Small intestine (tissue), 7 donors: ENCODE measurements at regions not wholly inside any gene's neighbourhood (a gene's known extent, or its start where the extent isn't known, plus 50 kb on each side); places are given as distances from the start of the nearest gene placed in this dataset.
"Not testable (repeated sequence)": the region's sequence is repeated elsewhere in the genome, so short reads cannot be mapped to it uniquely, and the experiment has no call there.

Experiments
- DNase-seq, 2 donors: peaks; one replicate each; pipeline versions ENCODE4 v3.0.0 to v3.0.0-alpha.2; 2013
- FAIRE-seq: peaks from 2 replicates; lab custom pipeline; 2012; peaks lifted over from hg19 to GRCh38; lab: Jason Lieb, UNC
- H3K27ac ChIP-seq, 3 donors: one replicate each; pipeline ENCODE4 v1.5.1; 2013; ENCODE audit warnings: low read length in 2 of 3, mild to moderate bottlenecking in 2 of 3, control low read depth in 1 of 3, inconsistent platforms in 1 of 3, low read depth in 1 of 3, moderate library complexity in 1 of 3
- H3K27me3 ChIP-seq, 3 donors: one replicate each; pipeline ENCODE4 v1.6.1; 2013; ENCODE audit warnings: low read length in 3 of 3, inconsistent platforms in 1 of 3; ENCODE audit not compliant: control insufficient read depth in 3 of 3, insufficient read depth in 3 of 3
- H3K36me3 ChIP-seq, 3 donors: one replicate each; pipeline ENCODE4 v1.6.1; 2013; ENCODE audit warnings: low read length in 3 of 3, inconsistent platforms in 1 of 3, low read depth in 1 of 3, mild to moderate bottlenecking in 1 of 3, moderate library complexity in 1 of 3; ENCODE audit not compliant: control insufficient read depth in 3 of 3, insufficient read depth in 2 of 3
- H3K4me1 ChIP-seq, 3 donors: one replicate each; pipeline ENCODE4 v1.6.1; 2013; ENCODE audit warnings: low read length in 2 of 3, inconsistent platforms in 1 of 3, low read depth in 1 of 3, mild to moderate bottlenecking in 1 of 3, moderate library complexity in 1 of 3; ENCODE audit not compliant: control insufficient read depth in 3 of 3, insufficient read depth in 2 of 3
- H3K4me3 ChIP-seq, 3 donors: one replicate each; pipeline ENCODE4 v1.5.1; 2013; ENCODE audit warnings: low read length in 3 of 3, control low read depth in 1 of 3, inconsistent platforms in 1 of 3, low read depth in 1 of 3, mild to moderate bottlenecking in 1 of 3, moderate library complexity in 1 of 3
- H3K9me3 ChIP-seq, 2 donors: one replicate each; pipeline ENCODE4 v1.6.1; 2013; ENCODE audit warnings: low read depth in 1 of 2, low read length in 1 of 2; ENCODE audit not compliant: control insufficient read depth in 2 of 2, insufficient read depth in 1 of 2
- WGBS, 3 donors: extraction: QIAGEN DNeasy Blood & Tissue Kit; methylation state at CpG; one replicate each; pipeline ENCODE4 v1.1.7; 2013; 5-methylcytosine and 5-hydroxymethylcytosine counted together
- donor health status: healthy with polysubstance abuse.
- donor health status: control.
- donor health status: control.
- donor health status: Bipolar disorder and iron deficiency.
- donor health status: healthy.

DNA sequence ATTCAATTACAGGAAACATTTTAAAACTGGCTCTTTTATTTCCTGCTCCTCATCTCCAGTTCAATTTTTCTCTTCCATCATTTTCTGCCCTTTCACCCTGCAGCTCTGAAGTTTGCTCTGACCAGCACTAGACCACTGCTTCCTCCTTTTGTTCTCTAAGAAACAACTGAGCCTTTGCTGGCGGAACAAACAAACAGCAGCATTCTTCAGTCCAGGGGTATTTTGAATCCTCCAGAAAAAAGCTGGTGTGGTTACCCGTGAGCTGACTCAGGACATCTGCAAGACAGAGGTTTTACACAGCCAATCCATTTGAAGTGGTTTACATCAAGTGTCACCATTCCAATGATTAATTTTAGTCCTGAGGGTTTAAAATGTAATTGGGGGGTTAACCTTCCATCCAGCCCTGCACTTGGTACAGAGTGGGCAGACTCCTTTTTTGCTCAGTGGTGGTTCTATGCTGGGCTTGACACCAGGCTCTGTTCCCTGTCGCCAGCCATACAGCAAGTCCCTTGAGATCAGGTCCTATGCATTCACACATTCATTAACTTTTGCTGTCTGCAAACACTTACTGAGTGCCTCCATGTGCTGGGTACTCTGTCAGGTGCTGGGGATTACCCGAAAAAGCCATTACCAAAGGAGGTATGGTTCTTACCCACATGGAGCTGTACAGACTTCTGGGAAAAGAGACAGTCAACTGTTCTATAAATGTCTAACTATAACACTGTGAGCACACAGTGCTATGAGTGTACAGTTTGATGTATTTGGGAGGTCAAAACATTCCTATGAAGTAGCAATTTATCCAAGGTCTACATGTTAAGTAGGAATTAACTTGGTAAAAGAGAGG lies 909.4 kb upstream of the GYPC start:
- 67 to 84% (median 68%) methylated on average over 4 of the region's 4 CpGs for WGBS, 3 donors

DNA sequence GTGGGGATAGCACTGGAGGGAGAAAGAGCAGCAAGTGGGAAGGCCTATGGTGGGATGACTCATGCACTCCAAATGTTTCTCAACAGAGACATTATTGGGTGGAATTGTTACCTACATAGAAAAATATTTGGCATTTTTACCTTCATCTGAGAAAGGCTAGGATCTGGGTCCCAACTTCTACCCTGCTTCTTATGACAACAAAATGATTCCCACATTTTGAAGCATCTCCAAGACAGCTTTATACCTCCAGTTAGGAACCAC lies 908.9 kb upstream of the GYPC start:
- Histone ChIP-seq H3K27me3 (no peaks in the 10 kb centered on the region), H3K4me3 (no peak overlapping the region), H3K36me3 (no peaks in the 10 kb centered on the region), H3K4me1 (no peaks in the 10 kb centered on the region), H3K9me3 (peaks cover 0 to 3% of the 10 kb centered on the region in 2 donors), H3K27ac (no peak overlapping the region)
- DNase-seq (no peak), FAIRE-seq (no peak)

More for the DNA sequence above, 909.4 kb upstream of the GYPC start:
- Histone ChIP-seq H3K9me3 (no peaks in the 10 kb centered on the region), H3K27ac (no peak overlapping the region), H3K4me1 (no peaks in the 10 kb centered on the region), H3K36me3 (no peaks in the 10 kb centered on the region), H3K27me3 (no peaks in the 10 kb centered on the region), H3K4me3 (no peak overlapping the region)
- FAIRE-seq (no peak), DNase-seq (no peak)

DNA sequence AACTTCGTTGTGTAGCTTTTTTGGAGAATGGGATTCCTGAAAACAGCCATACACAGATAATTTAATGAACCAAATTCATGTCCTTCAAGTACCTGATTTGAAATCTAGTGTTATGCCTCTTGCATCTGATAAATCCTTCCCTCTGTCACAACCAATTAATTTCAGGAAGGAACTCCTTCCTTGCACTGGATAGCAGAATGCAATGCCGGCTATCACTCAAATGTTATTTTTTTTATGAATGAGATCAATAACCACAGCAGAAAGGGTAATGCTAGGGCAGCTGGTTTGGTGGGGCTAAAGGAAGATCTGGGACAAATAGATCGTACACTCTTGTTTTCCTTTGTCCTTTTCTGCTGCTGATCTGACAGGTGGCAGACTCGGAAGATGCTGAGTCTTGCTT lies 899.5 kb upstream of the GYPC start:
- 64 to 74% (median 66%) methylated on average over 4 of the region's 4 CpGs for WGBS, 3 donors
- FAIRE-seq = no peak

DNA sequence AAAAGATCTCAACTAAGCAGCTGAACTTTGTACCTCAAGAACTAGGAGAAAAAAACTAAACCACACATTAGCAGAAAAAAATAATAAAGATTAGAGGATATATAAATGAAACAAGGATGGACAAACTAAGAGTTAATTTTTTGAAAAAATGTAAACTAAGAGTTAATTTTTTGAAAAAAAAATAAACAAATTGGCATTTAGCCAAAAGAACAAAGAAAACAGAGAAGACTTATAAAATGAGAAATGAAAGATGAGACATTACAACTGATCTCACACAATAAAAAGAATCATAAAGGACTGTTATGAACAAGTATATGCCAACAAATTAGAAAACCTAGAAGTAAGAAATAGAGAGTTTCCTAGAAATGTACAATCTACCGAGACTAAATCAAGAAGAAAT lies 859.2 kb upstream of the GYPC start:
- Histone ChIP-seq H3K9me3 (peaks cover 0 to 3% of the 10 kb centered on the region in 2 donors), H3K36me3 (no peaks in the 10 kb centered on the region), H3K4me1 (no peaks in the 10 kb centered on the region), H3K27me3 (no peaks in the 10 kb centered on the region), H3K4me3 (no peak overlapping the region), H3K27ac (no peak overlapping the region)
- DNase-seq (no peak), FAIRE-seq (peak; percentile 19)
- WGBS, 3 donors = 77 to 91% (median 86%) methylated on average over 1 of the region's 1 CpG

More for the DNA sequence above, 899.5 kb upstream of the GYPC start:
- Histone ChIP-seq H3K4me3 (no peak overlapping the region), H3K36me3 (no peaks in the 10 kb centered on the region), H3K27me3 (no peaks in the 10 kb centered on the region), H3K27ac (no peak overlapping the region), H3K4me1 (no peaks in the 10 kb centered on the region), H3K9me3 (peaks cover 0 to 3% of the 10 kb centered on the region in 2 donors)
- DNase-seq = no peak

DNA sequence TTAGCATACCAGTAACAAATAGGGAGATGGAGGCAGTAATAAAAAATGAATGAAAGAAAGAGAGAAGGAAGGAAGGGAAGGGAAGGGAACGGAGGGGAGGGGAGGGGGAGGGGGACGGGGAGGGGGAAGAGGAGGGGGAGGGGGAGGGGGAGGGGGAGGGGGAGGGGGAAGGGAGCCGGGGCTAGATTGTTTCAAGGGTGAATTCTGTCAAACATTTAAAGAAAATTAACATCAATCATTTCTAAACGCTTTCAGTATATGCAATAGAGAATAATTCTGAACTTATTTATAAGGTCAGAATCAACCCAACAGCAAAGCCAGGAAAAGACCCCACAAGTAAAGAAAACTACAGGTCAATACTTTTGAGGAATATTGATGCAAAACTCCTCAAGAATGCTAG lies 858.8 kb upstream of the GYPC start:
- H3K4me3 ChIP-seq = no peak overlapping the region
- no peaks in the 10 kb centered on the region for H3K36me3 ChIP-seq
- H3K4me1 ChIP-seq = no peaks in the 10 kb centered on the region
- DNase-seq (no peak), FAIRE-seq (no peak)
- H3K27ac ChIP-seq = no peak overlapping the region
- WGBS, 3 donors = 66 to 75% (median 75%) methylated on average over 2 of the region's 4 CpGs
- H3K27me3 ChIP-seq = no peaks in the 10 kb centered on the region
- H3K9me3 ChIP-seq = peaks cover 0 to 3% of the 10 kb centered on the region in 2 donors

DNA sequence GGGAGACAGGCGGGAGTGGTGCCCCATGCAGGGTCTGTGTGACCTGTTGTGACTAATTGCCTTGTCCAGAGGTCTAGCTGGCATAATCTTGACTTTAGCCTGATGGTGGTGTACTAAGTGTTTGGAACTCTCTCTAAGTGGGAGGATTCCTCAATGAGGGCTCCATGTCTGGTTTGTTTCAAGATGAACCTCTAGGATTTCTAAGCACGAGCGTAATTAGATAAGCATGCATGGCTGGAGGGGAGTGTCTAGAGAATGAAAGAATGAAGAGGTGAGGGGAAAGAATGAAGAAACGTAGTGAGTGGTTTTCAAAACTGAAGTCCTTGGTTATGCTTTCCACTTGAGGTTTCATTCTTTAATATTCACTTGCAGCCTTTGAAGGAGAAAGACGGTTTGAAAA lies 833.2 kb upstream of the GYPC start:
- WGBS, 3 donors = 76 to 84% (median 83%) methylated on average over 5 of the region's 5 CpGs
- Histone ChIP-seq H3K27ac (no peak overlapping the region), H3K9me3 (peaks cover 0 to 2% of the 10 kb centered on the region in 2 donors), H3K27me3 (no peaks in the 10 kb centered on the region), H3K4me1 (no peaks in the 10 kb centered on the region), H3K36me3 (no peaks in the 10 kb centered on the region), H3K4me3 (no peak overlapping the region)
- FAIRE-seq (no peak), DNase-seq (no peak)

DNA sequence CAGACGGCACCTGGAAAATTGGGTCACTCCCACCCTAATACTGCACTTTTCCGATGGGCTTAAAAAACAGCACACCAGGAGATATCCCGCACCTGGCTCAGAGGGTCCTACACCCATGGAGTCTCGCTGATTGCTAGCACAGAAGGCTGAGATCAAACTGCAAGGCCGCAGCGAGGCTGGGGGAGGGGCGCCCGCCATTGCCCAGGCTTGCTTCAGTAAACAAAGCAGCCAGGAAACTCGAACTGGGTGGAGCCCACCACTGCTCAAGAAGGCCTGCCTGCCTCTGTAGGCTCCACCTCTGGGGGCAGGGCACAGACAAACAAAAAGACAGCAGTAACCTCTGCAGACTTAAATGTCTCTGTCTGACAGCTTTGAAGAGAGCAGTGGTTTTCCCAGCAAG lies 830.2 kb upstream of the GYPC start:
- 80 to 81% (median 80%) methylated on average over 9 of the region's 9 CpGs for WGBS, 3 donors
- not testable (repeated sequence) for FAIRE-seq, H3K4me3 ChIP-seq, H3K9me3 ChIP-seq, DNase-seq, H3K4me1 ChIP-seq, H3K27ac ChIP-seq, H3K27me3 ChIP-seq, H3K36me3 ChIP-seq

DNA sequence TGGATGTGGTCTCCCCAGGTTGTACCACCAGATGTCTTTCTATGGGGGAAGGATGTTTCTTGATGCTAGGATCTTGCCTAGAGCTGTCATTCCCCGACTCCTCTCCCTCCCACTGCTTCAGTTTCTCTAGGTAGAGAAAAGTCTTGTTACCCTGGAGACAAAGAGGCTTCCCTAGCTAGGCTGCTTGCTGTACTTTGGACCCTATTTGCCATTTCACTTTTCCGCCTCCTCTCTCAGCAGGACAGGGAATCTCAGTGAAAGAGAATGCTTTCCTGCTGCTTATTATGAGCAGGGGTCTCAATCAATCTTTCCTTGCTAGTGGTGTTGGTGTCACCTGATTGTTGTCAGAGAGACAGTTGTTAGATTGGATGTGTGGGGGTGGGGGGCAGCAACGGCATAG lies 818.8 kb upstream of the GYPC start:
- Histone ChIP-seq H3K27me3 (no peaks in the 10 kb centered on the region), H3K9me3 (no peaks in the 10 kb centered on the region), H3K36me3 (no peaks in the 10 kb centered on the region), H3K27ac (no peak overlapping the region), H3K4me1 (no peaks in the 10 kb centered on the region), H3K4me3 (no peak overlapping the region)
- WGBS, 3 donors = 14 to 38% (median 26%) methylated on average over 3 of the region's 3 CpGs
- FAIRE-seq = no peak
- DNase-seq = peak; percentile 15 to 53

DNA sequence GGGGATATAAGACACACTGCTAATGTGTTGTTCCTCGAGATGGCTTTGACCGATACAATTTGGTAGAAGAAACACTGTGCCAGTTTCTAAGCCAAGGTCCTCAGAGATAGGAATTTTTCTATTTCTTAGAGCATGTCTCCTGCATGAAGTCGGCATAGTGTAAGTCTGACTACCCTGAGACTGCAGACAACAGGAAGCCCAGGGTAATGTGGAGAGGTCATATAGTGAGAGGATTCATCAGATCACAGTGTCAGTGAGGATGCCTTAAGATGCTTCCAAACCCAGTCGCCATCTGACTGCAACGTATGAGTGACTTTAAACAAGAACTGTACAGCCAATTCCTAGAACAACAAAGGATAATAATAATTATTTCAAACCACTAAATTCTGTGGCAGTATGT lies 818.3 kb upstream of the GYPC start:
- Histone ChIP-seq H3K4me3 (no peak overlapping the region), H3K27me3 (no peaks in the 10 kb centered on the region), H3K9me3 (no peaks in the 10 kb centered on the region), H3K36me3 (no peaks in the 10 kb centered on the region), H3K27ac (no peak overlapping the region), H3K4me1 (no peaks in the 10 kb centered on the region)
- no peak for DNase-seq
- 64 to 70% (median 64%) methylated on average over 5 of the region's 5 CpGs for WGBS, 3 donors
- FAIRE-seq = no peak
